MM.1S (cell line): ENCODE measurements at regions not wholly inside any gene's neighbourhood (a gene's known extent, or its start where the extent isn't known, plus 50 kb on each side); places are given as distances from the start of the nearest gene placed in this dataset.

Experiments used
- DNase-seq: peaks from one replicate; pipeline ENCODE4 v3.0.0-alpha.2; 2015
- H2AFZ ChIP-seq: fragments of 300-600 bp; sonication (generic); 2 replicates; pipeline ENCODE4 v1.6.0; 2016; ENCODE audit warnings: antibody characterized with exemption, low read length
- H3F3A ChIP-seq: fragments of 300-600 bp; sonication (generic); 2 replicates; pipeline ENCODE4 v1.6.1; 2016; ENCODE audit warnings: mild to moderate bottlenecking, antibody characterized with exemption, low read length, moderate library complexity, mixed read lengths; ENCODE audit not compliant: insufficient read depth
- H3K27ac ChIP-seq: fragments of 300-600 bp; sonication (generic); 2 replicates; pipeline ENCODE4 v1.5.1; 2016; ENCODE audit warnings: mild to moderate bottlenecking, low read length
- H3K27me3 ChIP-seq: fragments of 300-600 bp; sonication (generic); replicated peaks from 2 replicates; pipeline ENCODE4 v1.6.0; 2016; ENCODE audit warnings: low read length; ENCODE audit not compliant: insufficient read depth
- H3K36me3 ChIP-seq: fragments of 300-600 bp; sonication (generic); replicated peaks from 2 replicates; pipeline ENCODE4 v1.6.1; 2016; ENCODE audit warnings: mild to moderate bottlenecking, low read length, mixed read lengths; ENCODE audit not compliant: insufficient read depth
- H3K4me1 ChIP-seq: fragments of 300-600 bp; sonication (generic); 2 replicates; pipeline ENCODE4 v1.6.1; 2016; ENCODE audit warnings: low read length, mixed read lengths
- H3K4me2 ChIP-seq: fragments of 300-600 bp; sonication (generic); 2 replicates; pipeline ENCODE4 v1.6.0; 2016; ENCODE audit warnings: low read depth, low read length
- H3K4me3 ChIP-seq: fragments of 300-600 bp; sonication (generic); 2 replicates; pipeline ENCODE4 v1.5.1; 2016; ENCODE audit warnings: low read length, mixed read lengths
- H3K79me2 ChIP-seq: fragments of 300-600 bp; sonication (generic); 2 replicates; pipeline ENCODE4 v1.6.1; 2016; ENCODE audit warnings: mixed run types, low read length, mixed read lengths
- H3K9ac ChIP-seq: fragments of 300-600 bp; sonication (generic); 2 replicates; pipeline ENCODE4 v1.6.1; 2016; ENCODE audit warnings: low read length, mixed read lengths
- H3K9me2 ChIP-seq: fragments of 300-600 bp; sonication (generic); replicated peaks from 2 replicates; pipeline ENCODE4 v1.6.1; 2016; ENCODE audit warnings: mild to moderate bottlenecking, low read length, mixed read lengths; ENCODE audit not compliant: insufficient read depth
- H3K9me3 ChIP-seq: fragments of 300-600 bp; sonication (generic); replicated peaks from 2 replicates; pipeline ENCODE4 v1.6.1; 2016; ENCODE audit warnings: mild to moderate bottlenecking, low read length, mixed read lengths; ENCODE audit not compliant: insufficient read depth
- H4K20me1 ChIP-seq: fragments of 300-600 bp; sonication (generic); 2 replicates; pipeline ENCODE4 v1.6.1; 2016; ENCODE audit warnings: mild to moderate bottlenecking, low read length, moderate library complexity, mixed read lengths; ENCODE audit not compliant: insufficient read depth
- CTCF ChIP-seq: fragments of 300-600 bp; sonication (generic); IDR thresholded peaks from 2 replicates; pipeline ENCODE4 v1.5.1; 2016; ENCODE audit warnings: antibody characterized with exemption, low read length, mixed read lengths
- EZH2 ChIP-seq: fragments of 300-600 bp; sonication (generic); optimal IDR thresholded peaks from 2 replicates; pipeline ENCODE3; 2017; ENCODE audit warnings: low read depth, mild to moderate bottlenecking, antibody characterized with exemption, low read length, mixed read lengths
- EZH2phosphoT487 ChIP-seq: fragments of 300-600 bp; sonication (generic); IDR thresholded peaks from 2 replicates; pipeline ENCODE4 v1.6.1; 2018; ENCODE audit warnings: antibody characterized with exemption, low read length

DNA sequence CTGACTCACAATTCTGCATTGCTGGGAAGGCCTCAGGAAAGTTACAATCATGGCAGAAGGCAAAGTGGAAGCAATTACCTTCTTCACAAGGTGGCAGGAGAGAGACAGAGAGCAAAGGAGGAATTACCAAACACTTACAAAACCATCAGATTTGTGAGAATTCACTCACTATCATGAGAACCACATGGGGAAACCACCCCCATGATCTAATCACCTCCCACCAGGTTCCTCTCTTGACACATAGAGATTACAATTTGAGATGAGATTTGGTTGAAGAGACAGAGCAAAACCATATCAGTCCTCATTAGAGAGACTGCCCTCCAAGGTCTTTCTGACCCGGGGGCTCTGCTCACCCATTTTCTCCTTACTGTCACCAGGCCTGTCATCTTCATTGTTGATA lies 1582.3 kb upstream of the TMEM132C start:
- no peaks in the 10 kb centered on the region for H3K27me3 ChIP-seq
- TF ChIP-seq EZH2phosphoT487 (no peak), CTCF (no peak), EZH2 (no peak)
- H3K4me3 ChIP-seq: no peak overlapping the region

GRCh38 chr12:126685636-126686035 lies 1581.3 kb upstream of the TMEM132C start:
- DNase-seq: no peak
- Histone ChIP-seq H3K36me3 (no peaks in the 10 kb centered on the region), H3K27ac (no peak overlapping the region), H2AFZ (no peak overlapping the region), H3K9me2 (no peaks in the 10 kb centered on the region), H3K9ac (no peak overlapping the region), H3K79me2 (no peaks in the 10 kb centered on the region), H3K27me3 (no peaks in the 10 kb centered on the region), H4K20me1 (no peaks in the 10 kb centered on the region), H3K4me2 (no peak overlapping the region), H3K9me3 (no peaks in the 10 kb centered on the region), H3F3A (no peaks in the 10 kb centered on the region), H3K4me3 (no peak overlapping the region), H3K4me1 (no peaks in the 10 kb centered on the region)
- no peak for TF ChIP-seq CTCF
- no peak for TF ChIP-seq EZH2phosphoT487
- TF ChIP-seq EZH2: no peak

More for the DNA sequence above, 1582.3 kb upstream of the TMEM132C start:
- no peak overlapping the region for H3K4me2 ChIP-seq
- H3K36me3 ChIP-seq: no peaks in the 10 kb centered on the region
- H3K4me1 ChIP-seq: no peaks in the 10 kb centered on the region
- H3F3A ChIP-seq: no peaks in the 10 kb centered on the region
- H3K9ac ChIP-seq: no peak overlapping the region
- no peaks in the 10 kb centered on the region for H4K20me1 ChIP-seq
- H2AFZ ChIP-seq: no peak overlapping the region
- H3K9me3 ChIP-seq: no peaks in the 10 kb centered on the region
- no peaks in the 10 kb centered on the region for H3K9me2 ChIP-seq
- H3K27ac ChIP-seq: no peak overlapping the region
- DNase-seq: no peak
- H3K79me2 ChIP-seq: no peaks in the 10 kb centered on the region

- H3K79me2 ChIP-seq: no peaks in the 10 kb centered on the region
- H3K9ac ChIP-seq: no peak overlapping the region
- no peak overlapping the region for H2AFZ ChIP-seq
- H3K9me3 ChIP-seq: no peaks in the 10 kb centered on the region
- H3F3A ChIP-seq: no peaks in the 10 kb centered on the region
- TF ChIP-seq EZH2phosphoT487: no peak
- no peak for TF ChIP-seq EZH2
- no peak for TF ChIP-seq CTCF
- H4K20me1 ChIP-seq: no peaks in the 10 kb centered on the region
- no peaks in the 10 kb centered on the region for H3K4me1 ChIP-seq
- H3K4me2 ChIP-seq: no peak overlapping the region
- no peak overlapping the region for H3K27ac ChIP-seq
- no peaks in the 10 kb centered on the region for H3K27me3 ChIP-seq
- no peak overlapping the region for H3K4me3 ChIP-seq
- no peaks in the 10 kb centered on the region for H3K36me3 ChIP-seq
- no peaks in the 10 kb centered on the region for H3K9me2 ChIP-seq
- DNase-seq: no peak
Observed at GRCh38 chr12:126688556-126688955, 1578.4 kb upstream of the TMEM132C start.
